Activated CD4-positive, alpha-beta T cell treated with anti-CD3 and anti-CD28 coated beads for 36 hours (primary cell): ENCODE measurements at regions not wholly inside any gene's neighbourhood (a gene's known extent, or its start where the extent isn't known, plus 50 kb on each side); places are given as distances from the start of the nearest gene placed in this dataset.
"Not testable (repeated sequence)": the region's sequence is repeated elsewhere in the genome, so short reads cannot be mapped to it uniquely, and the experiment has no call there.

Experiments
- ATAC-seq: fragments of 200-7000 bp; cut with Tn5 transposase; one replicate; pipeline ENCODE4 v1.10.0; 2021; ENCODE audit warnings: mild to moderate bottlenecking, moderate library complexity
- CTCF ChIA-PET: fragments of 350-600 bp; sonication (Branson Sonifier 250); formaldehyde crosslinking; loops from one replicate; lab custom pipeline; 2021; ENCODE audit warnings: antibody characterized with exemption; lab: Charles Lee
- POLR2A ChIA-PET: fragments of 350-600 bp; sonication (Branson Sonifier 250); formaldehyde crosslinking; loops from one replicate; lab custom pipeline; 2021; ENCODE audit warnings: antibody characterized with exemption, inconsistent platforms; lab: Charles Lee
- DNase-seq: peaks from one replicate; pipeline ENCODE4 v3.0.0-alpha.2; 2020
- H3K27ac Mint-ChIP-seq: one replicate; pipeline ENCODE4 v1.8.0; 2021; ENCODE audit warnings: mixed read lengths
- H3K27me3 Mint-ChIP-seq: one replicate; pipeline ENCODE4 v1.8.0; 2021; ENCODE audit warnings: mixed read lengths
- H3K36me3 Mint-ChIP-seq: one replicate; pipeline ENCODE4 v1.8.0; 2021; ENCODE audit warnings: low read depth, mixed read lengths
- H3K4me1 Mint-ChIP-seq: one replicate; pipeline ENCODE4 v1.8.0; 2021; ENCODE audit warnings: mixed read lengths
- H3K4me3 Mint-ChIP-seq: one replicate; pipeline ENCODE4 v1.8.0; 2021; ENCODE audit warnings: mild to moderate bottlenecking, moderate library complexity, mixed read lengths
- H3K9me3 Mint-ChIP-seq: one replicate; pipeline ENCODE4 v1.8.0; 2021; ENCODE audit warnings: low read depth, mixed read lengths
- intact Hi-C, 2 experiments: fragments of 100-400 bp; cut with DNase I in 1 of 2; cut with micrococcal nuclease in 1 of 2; formaldehyde crosslinking; loops; one replicate each; pipeline versions ENCODE4 v1.14.2 to v1.15.1; 2022 to 2024; cut with DNase I, micrococcal nuclease

- ATAC-seq = no peak
- no peak overlapping the region for H3K4me3 Mint-ChIP-seq
- ChIA-PET POLR2A (no interaction called here), CTCF (no interaction called here)
- DNase-seq = no peak
- H3K36me3 Mint-ChIP-seq = no peaks in the 10 kb centered on the region
- no peaks in the 10 kb centered on the region for H3K4me1 Mint-ChIP-seq
- H3K27ac Mint-ChIP-seq = no peak overlapping the region
- no peaks in the 10 kb centered on the region for H3K27me3 Mint-ChIP-seq
- intact Hi-C loops = no loop called here
- no peaks in the 10 kb centered on the region for H3K9me3 Mint-ChIP-seq
Observed at GRCh38 chr5:117337064-117337749, 762.6 kb upstream of the SEMA6A start.

DNA sequence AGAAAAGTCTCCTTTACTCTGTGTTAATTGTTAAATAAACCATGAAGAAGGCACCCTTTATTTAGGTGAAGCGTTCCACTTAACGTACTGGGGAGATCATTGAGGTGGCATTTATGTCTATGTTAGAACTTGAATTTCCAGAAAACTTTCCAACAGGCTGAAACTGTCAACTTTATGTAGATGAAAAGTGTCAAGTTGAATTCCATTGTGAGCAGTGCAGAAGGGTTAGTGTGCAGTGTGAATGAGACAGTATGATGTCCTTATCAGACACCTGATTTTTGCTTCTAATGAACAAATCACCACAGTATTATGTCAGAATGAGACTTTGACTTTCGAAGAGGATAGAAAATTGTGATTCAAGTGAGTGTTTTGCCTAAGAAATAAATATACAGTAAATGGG is 761.6 kb upstream of the SEMA6A start:
- intact Hi-C loops = no loop called here
- no peaks in the 10 kb centered on the region for H3K27me3 Mint-ChIP-seq
- H3K4me1 Mint-ChIP-seq = no peaks in the 10 kb centered on the region
- ATAC-seq (no peak), DNase-seq (no peak)
- H3K9me3 Mint-ChIP-seq = no peaks in the 10 kb centered on the region
- H3K4me3 Mint-ChIP-seq = no peak overlapping the region
- POLR2A ChIA-PET = no interaction called here
- no peaks in the 10 kb centered on the region for H3K36me3 Mint-ChIP-seq
- CTCF ChIA-PET = no interaction called here
- no peak overlapping the region for H3K27ac Mint-ChIP-seq

GRCh38 chr5:117333011-117333410 is 758.4 kb upstream of the SEMA6A start:
- H3K4me3 Mint-ChIP-seq = no peak overlapping the region
- H3K27me3 Mint-ChIP-seq = no peaks in the 10 kb centered on the region
- H3K9me3 Mint-ChIP-seq = peaks cover 4% of the 10 kb centered on the region
- DNase-seq (no peak), ATAC-seq (no peak)
- H3K27ac Mint-ChIP-seq = no peak overlapping the region
- intact Hi-C loops = no loop called here
- no peaks in the 10 kb centered on the region for H3K4me1 Mint-ChIP-seq
- no peaks in the 10 kb centered on the region for H3K36me3 Mint-ChIP-seq
- ChIA-PET CTCF (no interaction called here), POLR2A (no interaction called here)

DNA sequence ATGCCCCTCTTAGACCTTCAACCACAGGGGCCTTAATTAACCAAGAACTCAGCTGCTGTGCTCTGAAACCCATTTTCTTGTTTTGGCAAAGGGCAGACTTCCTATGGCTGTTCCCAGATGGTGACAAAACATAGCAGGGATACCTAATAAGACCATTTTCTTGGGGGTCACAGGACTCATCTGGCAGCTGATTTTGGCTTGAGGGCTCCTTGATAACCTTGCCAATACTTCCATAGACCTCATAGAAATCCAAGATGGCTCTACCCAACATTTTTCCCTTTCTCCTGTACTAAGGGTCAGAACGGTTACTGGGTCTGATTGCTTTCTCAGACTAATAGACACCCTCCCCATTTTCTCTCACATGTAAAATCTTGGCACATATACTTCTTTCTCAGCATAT is 757.7 kb upstream of the SEMA6A start:
- peaks cover 4% of the 10 kb centered on the region for H3K9me3 Mint-ChIP-seq
- H3K4me3 Mint-ChIP-seq = no peak overlapping the region
- intact Hi-C loops = no loop called here
- no peak for DNase-seq
- H3K36me3 Mint-ChIP-seq = no peaks in the 10 kb centered on the region
- POLR2A ChIA-PET = no interaction called here
- CTCF ChIA-PET = no interaction called here
- H3K4me1 Mint-ChIP-seq = no peaks in the 10 kb centered on the region
- H3K27ac Mint-ChIP-seq = no peak overlapping the region
- ATAC-seq = no peak
- H3K27me3 Mint-ChIP-seq = no peaks in the 10 kb centered on the region

DNA sequence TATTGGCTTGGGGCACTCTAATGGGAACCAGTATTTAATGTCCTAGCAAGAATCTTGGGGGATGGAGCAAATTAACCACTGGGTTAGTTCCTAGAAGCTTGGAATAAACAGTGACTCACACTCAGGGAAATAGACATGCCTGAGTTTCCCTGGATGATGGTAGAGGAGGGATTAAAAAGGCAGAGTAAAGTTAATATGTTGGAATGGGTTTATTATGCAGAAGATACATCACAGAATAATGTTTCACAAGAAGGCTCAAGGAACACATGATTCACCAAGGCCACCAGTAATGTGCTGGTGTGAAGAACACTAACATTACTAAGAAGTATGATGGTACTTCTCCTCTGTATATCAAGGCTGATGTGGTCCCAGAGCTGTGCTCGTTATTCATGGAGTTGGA is 752.9 kb upstream of the SEMA6A start:
- Mint-ChIP-seq H3K4me1 (no peaks in the 10 kb centered on the region), H3K27me3 (no peaks in the 10 kb centered on the region), H3K9me3 (peaks cover 10% of the 10 kb centered on the region), H3K27ac (no peak overlapping the region), H3K36me3 (no peaks in the 10 kb centered on the region), H3K4me3 (no peak overlapping the region)
- intact Hi-C loops = no loop called here
- DNase-seq = no peak
- ChIA-PET CTCF (no interaction called here), POLR2A (no interaction called here)
- ATAC-seq = no peak

DNA sequence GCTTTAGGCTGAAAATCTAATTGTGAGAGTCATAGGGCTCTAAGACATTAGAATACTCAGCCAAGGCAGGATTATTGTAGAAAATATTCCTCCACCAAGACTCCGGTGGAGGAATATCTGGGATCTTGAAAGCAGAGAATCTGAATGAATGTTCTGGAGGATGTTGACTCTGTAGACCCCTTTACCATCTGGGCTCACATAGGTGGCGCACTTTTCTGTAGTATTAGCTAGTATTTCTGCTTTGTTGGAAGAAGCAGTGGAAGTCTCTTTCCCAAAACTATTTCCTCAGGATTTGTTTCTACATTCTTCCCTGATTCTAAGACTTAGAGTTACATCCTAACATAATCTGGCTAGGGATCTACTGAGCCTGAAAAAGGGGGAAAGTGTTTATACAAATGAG is 752.4 kb upstream of the SEMA6A start:
- ATAC-seq (no peak), DNase-seq (no peak)
- Mint-ChIP-seq H3K4me3 (no peak overlapping the region), H3K36me3 (no peaks in the 10 kb centered on the region), H3K9me3 (peaks cover 10% of the 10 kb centered on the region), H3K27me3 (no peaks in the 10 kb centered on the region), H3K27ac (no peak overlapping the region), H3K4me1 (no peaks in the 10 kb centered on the region)
- intact Hi-C loops = no loop called here
- ChIA-PET POLR2A (no interaction called here), CTCF (no interaction called here)

GRCh38 chr5:117318528-117318927 is 743.9 kb upstream of the SEMA6A start:
- no peak for ATAC-seq
- ChIA-PET CTCF (interaction anchor here (0.8 kb wide), 1 partner anchor 1157 kb away, joined by 3 read pairs; no protein-coding TSS in a partner anchor), POLR2A (no interaction called here)
- Mint-ChIP-seq H3K27ac (no peak overlapping the region), H3K4me1 (no peaks in the 10 kb centered on the region), H3K9me3 (no peaks in the 10 kb centered on the region), H3K36me3 (no peaks in the 10 kb centered on the region), H3K4me3 (no peak overlapping the region), H3K27me3 (no peaks in the 10 kb centered on the region)
- DNase-seq = no peak
- intact Hi-C loops = no loop called here

DNA sequence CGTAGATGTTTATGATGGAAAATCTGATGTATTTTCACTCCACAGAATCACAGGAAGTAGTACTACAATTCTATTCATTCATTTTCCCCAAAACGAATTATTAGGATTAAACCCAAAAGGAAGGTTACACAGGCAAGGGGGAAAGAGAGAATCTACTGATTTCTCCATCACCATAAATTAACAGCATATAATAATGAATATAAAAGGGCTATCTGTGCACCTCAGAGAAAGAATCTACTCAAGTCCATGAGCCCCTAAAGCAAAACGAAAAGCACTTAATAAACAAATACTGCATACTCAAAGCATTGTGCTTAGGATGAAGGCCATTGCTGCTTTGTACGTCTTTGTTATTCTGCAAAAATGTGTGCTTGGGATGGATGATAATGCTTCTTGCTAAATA is 740.5 kb upstream of the SEMA6A start:
- Mint-ChIP-seq H3K36me3 (no peaks in the 10 kb centered on the region), H3K9me3 (no peaks in the 10 kb centered on the region), H3K27me3 (no peaks in the 10 kb centered on the region), H3K27ac (no peak overlapping the region), H3K4me1 (no peaks in the 10 kb centered on the region), H3K4me3 (no peak overlapping the region)
- no peak for ATAC-seq
- no peak for DNase-seq
- CTCF ChIA-PET = no interaction called here
- POLR2A ChIA-PET = no interaction called here
- intact Hi-C loops = no loop called here

DNA sequence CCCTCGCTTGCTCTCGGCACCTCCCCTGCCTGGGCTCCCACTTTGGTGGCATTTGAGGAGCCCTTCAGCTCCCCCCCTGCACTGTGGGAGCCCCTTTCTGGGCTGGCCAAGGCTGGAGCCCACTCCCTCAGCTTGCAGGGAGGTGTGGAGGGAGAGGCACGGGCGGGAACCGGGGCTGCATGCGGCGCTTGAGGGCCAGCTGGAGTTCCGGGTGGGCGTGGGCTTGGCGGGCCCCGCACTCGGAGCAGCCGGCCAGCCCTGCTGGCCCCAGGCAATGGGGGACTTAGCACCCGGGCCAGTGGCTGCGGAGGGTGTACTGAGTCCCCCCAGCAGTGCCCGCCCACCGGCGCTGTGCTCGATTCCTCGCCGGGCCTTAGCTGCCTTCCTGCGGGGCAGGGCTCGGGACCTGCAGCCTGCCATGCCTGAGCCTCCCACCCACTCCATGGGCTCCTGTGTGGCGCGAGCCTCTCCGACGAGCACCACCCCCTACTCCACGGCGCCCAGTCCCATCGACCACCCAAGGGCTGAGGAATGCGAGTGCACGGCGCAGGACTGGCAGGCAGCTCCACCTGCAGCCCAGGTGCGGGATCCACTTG is 730.0 kb upstream of the SEMA6A start:
- H3K27ac Mint-ChIP-seq, H3K36me3 Mint-ChIP-seq, CTCF ChIA-PET, intact Hi-C loops, H3K4me3 Mint-ChIP-seq, H3K27me3 Mint-ChIP-seq, H3K9me3 Mint-ChIP-seq, POLR2A ChIA-PET, DNase-seq, H3K4me1 Mint-ChIP-seq, ATAC-seq: not testable (repeated sequence)

GRCh38 chr5:117302949-117303348 is 728.3 kb upstream of the SEMA6A start:
- peaks cover 2% of the 10 kb centered on the region for H3K9me3 Mint-ChIP-seq
- ChIA-PET POLR2A (no interaction called here), CTCF (interaction anchor here (0.6 to 0.8 kb wide), 2 partner anchors 58 to 426 kb away, joined by 3 to 4 read pairs; no protein-coding TSS in a partner anchor)
- H3K4me3 Mint-ChIP-seq = no peak overlapping the region
- ATAC-seq (no peak), DNase-seq (no peak)
- no peaks in the 10 kb centered on the region for H3K27me3 Mint-ChIP-seq
- intact Hi-C loops = no loop called here
- no peak overlapping the region for H3K27ac Mint-ChIP-seq
- H3K36me3 Mint-ChIP-seq = no peaks in the 10 kb centered on the region
- no peaks in the 10 kb centered on the region for H3K4me1 Mint-ChIP-seq

GRCh38 chr5:117302473-117302872 is 727.9 kb upstream of the SEMA6A start:
- ATAC-seq = no peak
- no peak for DNase-seq
- intact Hi-C loops = no loop called here
- Mint-ChIP-seq H3K4me3 (no peak overlapping the region), H3K27me3 (no peaks in the 10 kb centered on the region), H3K4me1 (no peaks in the 10 kb centered on the region), H3K27ac (no peak overlapping the region), H3K36me3 (no peaks in the 10 kb centered on the region), H3K9me3 (peaks cover 2% of the 10 kb centered on the region)
- ChIA-PET POLR2A (no interaction called here), CTCF (interaction anchor here (0.6 kb wide), 2 partner anchors 57 to 101 kb away, joined by 3 read pairs; no protein-coding TSS in a partner anchor)

GRCh38 chr5:117299936-117300328 is 725.3 kb upstream of the SEMA6A start:
- Mint-ChIP-seq H3K27me3 (no peaks in the 10 kb centered on the region), H3K4me1 (no peaks in the 10 kb centered on the region), H3K27ac (no peak overlapping the region), H3K36me3 (no peaks in the 10 kb centered on the region), H3K4me3 (no peak overlapping the region), H3K9me3 (peaks cover 6% of the 10 kb centered on the region)
- ATAC-seq (no peak), DNase-seq (no peak)
- ChIA-PET POLR2A (no interaction called here), CTCF (no interaction called here)
- intact Hi-C loops = no loop called here
